Neutrophil (primary cell): ENCODE measurements at regions not wholly inside any gene's neighbourhood (a gene's known extent, or its start where the extent isn't known, plus 50 kb on each side); places are given as distances from the start of the nearest gene placed in this dataset.

Experiments
- H3K27ac ChIP-seq: fragments of 200-600 bp; sonication (generic); 2 replicates; pipeline ENCODE4 v1.5.1; 2016; ENCODE audit warnings: mild to moderate bottlenecking, moderate library complexity
- H3K27me3 ChIP-seq: fragments of 200-600 bp; sonication (generic); 2 replicates; pipeline ENCODE4 v1.6.0; 2016; ENCODE audit warnings: mild to moderate bottlenecking
- H3K36me3 ChIP-seq: fragments of 200-600 bp; sonication (generic); 2 replicates; pipeline ENCODE4 v1.5.1; 2017
- H3K4me1 ChIP-seq, 2 experiments: fragments of 200-600 bp in 1 of 2; sonication (generic) in 1 of 2; 1 replicate in 1 of 2; 2 replicates in 1 of 2; pipeline versions ENCODE4 v1.5.1 to v1.6.1; 2013 to 2016; ENCODE audit warnings: low read depth in 1 of 2, low read length in 1 of 2, mild to moderate bottlenecking in 1 of 2, moderate library complexity in 1 of 2; ENCODE audit not compliant: control insufficient read depth in 1 of 2, insufficient read depth in 1 of 2
- H3K4me3 ChIP-seq, 2 experiments: fragments of 200-600 bp in 1 of 2; sonication (generic) in 1 of 2; 1 replicate in 1 of 2; 2 replicates in 1 of 2; pipeline ENCODE4 v1.5.1; 2013 to 2016; ENCODE audit warnings: low read depth in 1 of 2, low read length in 1 of 2, mild to moderate bottlenecking in 1 of 2, moderate library complexity in 1 of 2
- H3K9me3 ChIP-seq: fragments of 200-600 bp; sonication (generic); 2 replicates; pipeline ENCODE4 v1.5.1; 2016
- TF ChIP-seq, protein P1 (sequence below): fragments of 200-600 bp; sonication (generic); IDR thresholded peaks from 2 replicates; pipeline ENCODE4 v1.5.1; 2016; ENCODE audit warnings: antibody characterized with exemption

DNA sequence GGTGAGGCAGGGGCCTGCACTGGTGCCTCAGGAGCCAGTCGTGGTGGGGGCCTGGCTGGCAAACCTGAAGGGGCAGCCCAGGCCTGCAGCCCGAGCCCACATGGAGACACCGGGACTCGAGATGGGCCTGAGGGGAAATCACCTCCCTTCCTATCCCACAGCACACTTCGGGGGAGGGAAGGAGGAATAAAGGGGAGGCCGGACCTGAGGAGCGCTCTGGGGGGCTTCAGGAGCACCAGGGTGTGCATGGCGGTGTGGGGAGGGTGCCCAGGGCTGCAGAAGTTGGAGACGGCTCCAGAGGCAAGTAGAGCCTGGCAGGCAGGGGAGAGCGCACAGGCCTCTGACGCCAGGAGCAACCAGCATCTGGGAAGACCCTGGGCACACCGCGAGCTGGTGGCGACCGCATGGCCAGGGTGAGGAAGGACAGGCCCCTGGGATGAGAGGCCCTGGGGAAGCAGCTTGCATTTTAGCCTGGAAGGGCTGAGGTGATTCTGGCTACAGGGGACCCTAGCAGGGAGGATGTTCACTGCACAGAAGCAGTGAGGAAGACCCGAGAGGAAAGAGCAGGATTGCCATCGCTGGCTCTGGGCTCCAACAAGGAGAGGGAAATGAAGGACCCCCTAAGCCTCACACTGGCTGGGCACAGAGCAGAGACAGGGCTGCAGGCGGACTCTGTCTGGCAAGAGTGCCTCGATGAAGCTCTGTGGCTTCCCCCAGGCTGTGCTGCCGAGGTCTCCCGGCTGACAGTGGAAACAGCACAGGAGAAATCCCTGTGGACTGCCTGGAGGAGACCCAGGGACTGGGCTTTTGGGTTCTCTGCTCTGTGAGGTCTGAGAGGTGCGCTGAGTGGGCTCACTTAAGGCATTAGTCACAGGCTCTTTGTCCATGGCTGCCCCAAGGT lies 457.7 kb downstream of the BRD1 start:
- peaks cover 12% of the 10 kb centered on the region for H3K27me3 ChIP-seq
- TF ChIP-seq, protein P1, sequence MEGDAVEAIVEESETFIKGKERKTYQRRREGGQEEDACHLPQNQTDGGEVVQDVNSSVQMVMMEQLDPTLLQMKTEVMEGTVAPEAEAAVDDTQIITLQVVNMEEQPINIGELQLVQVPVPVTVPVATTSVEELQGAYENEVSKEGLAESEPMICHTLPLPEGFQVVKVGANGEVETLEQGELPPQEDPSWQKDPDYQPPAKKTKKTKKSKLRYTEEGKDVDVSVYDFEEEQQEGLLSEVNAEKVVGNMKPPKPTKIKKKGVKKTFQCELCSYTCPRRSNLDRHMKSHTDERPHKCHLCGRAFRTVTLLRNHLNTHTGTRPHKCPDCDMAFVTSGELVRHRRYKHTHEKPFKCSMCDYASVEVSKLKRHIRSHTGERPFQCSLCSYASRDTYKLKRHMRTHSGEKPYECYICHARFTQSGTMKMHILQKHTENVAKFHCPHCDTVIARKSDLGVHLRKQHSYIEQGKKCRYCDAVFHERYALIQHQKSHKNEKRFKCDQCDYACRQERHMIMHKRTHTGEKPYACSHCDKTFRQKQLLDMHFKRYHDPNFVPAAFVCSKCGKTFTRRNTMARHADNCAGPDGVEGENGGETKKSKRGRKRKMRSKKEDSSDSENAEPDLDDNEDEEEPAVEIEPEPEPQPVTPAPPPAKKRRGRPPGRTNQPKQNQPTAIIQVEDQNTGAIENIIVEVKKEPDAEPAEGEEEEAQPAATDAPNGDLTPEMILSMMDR = no peak
- no peaks in the 10 kb centered on the region for H3K9me3 ChIP-seq

DNA sequence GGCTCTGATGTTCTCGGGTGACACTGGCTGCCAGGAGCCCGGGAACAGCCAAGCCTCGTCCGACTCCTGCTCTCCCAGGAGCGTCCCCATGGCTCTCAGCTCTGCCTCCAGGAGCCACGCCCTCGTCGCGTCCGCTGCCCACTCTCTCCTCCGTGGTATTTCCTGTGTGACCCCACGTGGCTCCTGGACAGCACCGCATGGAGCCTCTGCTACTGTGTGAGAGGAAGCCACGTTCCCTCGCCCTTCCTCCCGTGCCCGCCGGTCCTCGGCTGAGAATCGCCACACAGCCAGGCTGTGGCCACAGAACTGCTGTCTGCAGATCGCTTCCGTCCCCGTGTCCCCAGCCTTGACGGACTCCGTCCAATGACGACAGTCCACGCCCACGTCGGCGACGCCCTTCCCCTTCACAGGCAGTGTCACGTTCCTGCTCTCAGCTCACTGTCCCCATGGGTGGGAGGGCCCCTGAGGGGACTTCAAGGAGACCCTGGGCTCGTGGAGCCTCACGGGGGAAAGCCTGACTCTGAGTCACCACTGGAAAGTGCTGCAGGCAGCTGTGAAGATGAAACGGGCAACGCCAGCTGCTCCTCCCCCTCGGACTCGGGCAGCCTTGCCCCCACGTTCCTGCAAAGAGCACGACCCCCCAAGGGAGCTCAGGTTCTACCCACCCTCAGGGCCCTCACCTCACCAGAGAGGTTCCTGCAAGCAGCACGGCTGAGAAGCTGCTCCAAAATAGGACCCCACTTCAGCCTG lies 458.5 kb downstream of the BRD1 start:
- Histone ChIP-seq H3K4me1 (no peaks in the 10 kb centered on the region), H3K36me3 (no peaks in the 10 kb centered on the region), H3K27me3 (peaks cover 12% of the 10 kb centered on the region), H3K4me3 (no peak overlapping the region), H3K27ac (no peak overlapping the region), H3K9me3 (no peaks in the 10 kb centered on the region)
- TF ChIP-seq, protein P1 = no peak

More for the DNA sequence above, 457.7 kb downstream of the BRD1 start:
- no peak overlapping the region for H3K27ac ChIP-seq
- no peaks in the 10 kb centered on the region for H3K36me3 ChIP-seq
- H3K4me3 ChIP-seq = no peak overlapping the region
- no peaks in the 10 kb centered on the region for H3K4me1 ChIP-seq

DNA sequence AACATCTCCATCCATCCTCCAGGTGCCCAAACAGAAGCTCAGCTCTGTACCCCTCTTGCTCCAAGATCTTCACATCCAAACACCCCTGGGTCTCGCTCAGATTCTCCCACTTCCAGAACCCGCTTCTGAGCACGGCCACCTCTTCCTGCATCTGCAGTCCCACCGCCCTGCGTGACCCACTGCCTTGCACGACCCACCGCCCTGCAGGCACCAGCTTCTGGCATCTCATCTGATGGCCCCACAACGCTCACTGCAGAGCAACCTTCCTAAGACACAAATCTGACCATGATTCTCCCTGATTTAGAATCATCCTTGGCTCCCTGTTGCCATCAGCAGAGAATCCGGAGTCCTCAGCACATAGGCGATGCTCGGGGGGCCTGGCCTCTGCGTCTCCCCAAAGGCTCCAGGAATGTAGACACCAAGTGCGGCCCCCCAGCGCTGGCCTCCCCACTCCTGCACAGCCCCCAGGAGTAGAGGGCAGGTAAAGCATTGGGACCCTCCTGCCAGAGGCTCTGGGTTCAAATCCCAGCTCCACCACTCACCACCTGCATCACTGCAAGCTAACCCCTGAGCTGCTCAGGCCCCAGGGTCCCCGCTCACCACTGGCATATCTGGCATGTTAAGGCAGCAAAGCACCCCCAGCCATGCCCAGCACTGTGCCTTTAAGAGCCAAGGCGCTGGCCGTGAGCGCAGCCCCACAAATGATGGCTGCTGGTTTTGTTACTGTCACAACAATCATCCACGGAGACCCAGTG lies 459.3 kb downstream of the BRD1 start:
- TF ChIP-seq, protein P1 = no peak
- H3K36me3 ChIP-seq = no peaks in the 10 kb centered on the region
- H3K4me1 ChIP-seq = no peaks in the 10 kb centered on the region
- peaks cover 12% of the 10 kb centered on the region for H3K27me3 ChIP-seq
- H3K4me3 ChIP-seq = no peak overlapping the region
- no peak overlapping the region for H3K27ac ChIP-seq
- no peaks in the 10 kb centered on the region for H3K9me3 ChIP-seq

DNA sequence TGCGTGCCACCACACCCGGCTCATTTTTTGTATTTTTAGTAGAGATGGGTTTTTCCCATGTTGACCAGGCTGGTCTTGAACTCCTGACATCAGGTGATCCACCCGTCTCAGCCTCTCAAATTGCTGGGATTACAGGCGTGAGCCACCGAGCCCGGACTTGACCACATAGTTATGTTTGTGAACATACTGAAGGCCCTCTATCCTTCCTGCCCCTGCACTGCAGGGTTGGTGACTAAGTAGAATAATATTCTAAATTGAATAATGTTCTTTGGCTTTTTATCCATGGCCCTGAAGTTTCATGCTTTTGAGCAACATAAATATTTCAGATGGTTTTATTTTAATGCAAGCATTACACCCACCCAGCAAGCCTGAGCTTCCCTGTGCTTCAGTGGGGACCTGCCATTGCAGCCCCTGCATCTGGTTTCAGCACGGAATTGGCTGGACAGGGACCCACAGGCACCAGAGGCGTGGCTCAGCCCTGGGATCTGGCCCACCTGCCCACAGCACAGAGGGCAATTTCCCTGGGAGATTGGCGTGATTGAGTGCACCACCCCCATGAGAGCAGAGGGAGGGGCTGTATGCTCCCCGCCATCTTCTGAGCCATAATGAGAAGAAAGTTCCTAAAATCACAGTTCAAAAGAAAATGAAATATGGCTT lies 460.5 kb downstream of the BRD1 start:
- peaks cover 7% of the 10 kb centered on the region for H3K27me3 ChIP-seq
- H3K4me1 ChIP-seq = no peaks in the 10 kb centered on the region
- no peaks in the 10 kb centered on the region for H3K36me3 ChIP-seq
- TF ChIP-seq, protein P1 = no peak
- H3K4me3 ChIP-seq = no peak overlapping the region
- H3K9me3 ChIP-seq = no peaks in the 10 kb centered on the region
- H3K27ac ChIP-seq = no peak overlapping the region

DNA sequence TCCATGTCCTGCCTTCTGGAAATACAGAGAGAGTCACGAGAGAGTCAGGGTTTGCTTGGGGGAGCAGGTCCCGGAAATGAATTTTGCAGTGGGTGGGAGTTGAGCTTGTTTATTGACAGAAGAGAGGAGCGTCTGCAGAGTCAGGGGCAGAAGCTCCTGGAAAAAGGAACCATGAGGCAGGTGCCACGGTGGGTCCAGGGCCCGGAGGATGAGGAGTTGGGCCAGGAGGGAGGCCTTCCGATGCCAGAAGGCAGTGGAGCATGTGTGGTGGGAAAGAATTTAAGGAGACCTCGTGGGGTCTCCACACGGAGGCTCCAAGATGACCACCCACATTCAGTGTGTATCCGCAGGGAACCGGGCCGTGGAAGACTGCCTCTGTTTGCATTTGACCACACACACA lies 461.2 kb downstream of the BRD1 start:
- Histone ChIP-seq H3K4me3 (no peak overlapping the region), H3K9me3 (no peaks in the 10 kb centered on the region), H3K27ac (no peak overlapping the region), H3K36me3 (no peaks in the 10 kb centered on the region), H3K4me1 (no peaks in the 10 kb centered on the region), H3K27me3 (peaks cover 10% of the 10 kb centered on the region)
- TF ChIP-seq, protein P1 = no peak
